K562 (cell line): ENCODE measurements at regions not wholly inside any gene's neighbourhood (a gene's known extent, or its start where the extent isn't known, plus 50 kb on each side); places are given as distances from the start of the nearest gene placed in this dataset.

ENCODE experiments used
- BRD4 ChIP-seq: fragments of 200-600 bp; sonication (generic); IDR thresholded peaks from 2 replicates; pipeline ENCODE4 v1.6.1; 2017; ENCODE audit warnings: inconsistent platforms
- CCNT2 ChIP-seq: IDR thresholded peaks from 2 replicates; pipeline ENCODE4 v1.6.1; 2011; ENCODE audit warnings: borderline replicate concordance, low read depth, mild to moderate bottlenecking, moderate library complexity, mixed read lengths, low read length; ENCODE audit not compliant: insufficient read length; ENCODE audit errors: extremely low read depth
- ILF3 ChIP-seq: fragments of 450-650 bp; IDR thresholded peaks from 2 replicates; pipeline ENCODE4 v1.6.1; 2018; ENCODE audit warnings: antibody characterized with exemption, mild to moderate bottlenecking, moderate library complexity, borderline replicate concordance
- SIN3A ChIP-seq, 2 experiments: fragments of 150-350 bp in 1 of 2; IDR thresholded peaks; 2 replicates each; pipeline ENCODE4 v1.6.1; 2011 to 2016; ENCODE audit warnings: borderline replicate concordance in 2 of 2, low read depth in 2 of 2, low read length in 2 of 2, mild to moderate bottlenecking in 2 of 2, moderate library complexity in 2 of 2; ENCODE audit not compliant: control insufficient read depth in 1 of 2
- SMARCC2 ChIP-seq: fragments of 450-650 bp; IDR thresholded peaks from 2 replicates; pipeline ENCODE4 v1.6.1; 2017; ENCODE audit warnings: antibody characterized with exemption, moderate library complexity, mild to moderate bottlenecking, low read depth
- TGIF2 ChIP-seq: sonication (generic); formaldehyde crosslinking; IDR thresholded peaks from 2 replicates; pipeline ENCODE4 v1.8.1; 2022; ENCODE audit warnings: mild to moderate bottlenecking, missing genetic modification reagents, moderate library complexity
- ZNF445 ChIP-seq: fragments of 250-450 bp; sonication (Bioruptor Pico); IDR thresholded peaks from 2 replicates; pipeline ENCODE4 v1.4.0; 2020; ENCODE audit warnings: low read depth, mild to moderate bottlenecking, moderate library complexity
- ZNF561 ChIP-seq: fragments of 450-650 bp; formaldehyde crosslinking; conservative IDR thresholded peaks from 2 replicates; pipeline ENCODE4 v1.4.0; 2020; ENCODE audit warnings: mild to moderate bottlenecking, moderate library complexity
- ZNF644 ChIP-seq: fragments of 200-800 bp; sonication (Bioruptor generic); IDR thresholded peaks from 2 replicates; pipeline ENCODE4 v1.6.1; 2016; ENCODE audit warnings: low read depth, missing genetic modification characterization, missing compliant biosample characterization
- TF ChIP-seq, protein P1 (sequence below), 2 experiments: IDR thresholded peaks in 1 of 2; conservative IDR thresholded peaks in 1 of 2; 2 replicates each; pipeline ENCODE4 v1.6.1; 2016; ENCODE audit warnings: low read depth in 2 of 2, mild to moderate bottlenecking in 1 of 2, missing compliant biosample characterization in 1 of 2, missing genetic modification characterization in 1 of 2, moderate library complexity in 1 of 2
- TF ChIP-seq, protein P2 (sequence below): fragments of 200-600 bp; sonication (generic); IDR thresholded peaks from one replicate; pipeline ENCODE4 v1.6.1; 2012; ENCODE audit warnings: mild to moderate bottlenecking, low read depth, low read length, inconsistent platforms

DNA sequence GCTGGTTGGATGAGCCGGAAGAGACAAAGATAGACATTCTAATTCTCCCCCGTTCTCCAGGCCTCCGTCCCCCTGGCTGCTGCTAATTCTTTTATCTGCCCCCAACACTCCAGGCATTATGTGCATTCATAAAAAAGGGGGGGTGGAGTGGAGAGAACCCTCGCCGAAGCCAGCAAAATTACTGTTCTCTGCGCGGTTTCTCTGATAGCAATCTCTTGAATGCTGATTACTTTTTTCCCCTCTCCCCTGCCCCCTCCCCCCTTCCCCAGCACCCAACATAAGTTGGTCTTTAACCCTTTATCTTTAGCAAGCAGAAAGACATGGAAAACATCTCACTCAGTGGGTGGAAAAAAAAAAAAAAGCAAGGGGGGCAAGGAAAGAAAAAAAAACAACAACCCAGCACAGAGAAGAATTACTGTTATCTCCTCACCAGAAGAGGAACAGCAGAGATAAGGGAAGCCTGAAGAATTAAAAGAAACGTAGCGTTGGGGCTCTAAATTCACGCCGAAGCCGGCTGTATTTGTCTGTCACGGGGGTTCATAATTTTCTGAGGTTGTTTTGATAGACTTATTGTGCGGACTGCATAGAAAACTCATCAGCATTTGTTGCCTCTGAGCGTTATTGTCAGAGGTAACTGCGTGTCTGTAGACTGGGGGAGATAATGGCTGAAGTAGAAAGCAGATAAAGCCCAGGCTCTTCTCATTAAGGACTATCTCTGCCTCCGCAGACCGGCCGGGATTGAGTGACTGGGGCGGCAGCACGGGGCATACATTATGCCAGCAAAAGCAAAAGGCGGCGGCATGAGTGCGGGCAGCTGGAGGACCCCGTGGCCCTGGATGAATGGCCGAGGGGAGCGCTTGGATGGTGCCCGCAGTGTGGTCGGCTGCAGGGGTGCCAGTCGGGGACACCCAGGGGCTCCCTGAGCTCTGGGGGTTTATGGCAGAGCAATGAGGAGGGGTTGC is 126.9 kb downstream of the MRM1 start (continued):
- TF ChIP-seq, protein P1, sequence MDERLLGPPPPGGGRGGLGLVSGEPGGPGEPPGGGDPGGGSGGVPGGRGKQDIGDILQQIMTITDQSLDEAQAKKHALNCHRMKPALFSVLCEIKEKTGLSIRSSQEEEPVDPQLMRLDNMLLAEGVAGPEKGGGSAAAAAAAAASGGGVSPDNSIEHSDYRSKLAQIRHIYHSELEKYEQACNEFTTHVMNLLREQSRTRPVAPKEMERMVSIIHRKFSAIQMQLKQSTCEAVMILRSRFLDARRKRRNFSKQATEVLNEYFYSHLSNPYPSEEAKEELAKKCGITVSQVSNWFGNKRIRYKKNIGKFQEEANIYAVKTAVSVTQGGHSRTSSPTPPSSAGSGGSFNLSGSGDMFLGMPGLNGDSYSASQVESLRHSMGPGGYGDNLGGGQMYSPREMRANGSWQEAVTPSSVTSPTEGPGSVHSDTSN (CRISPR knock-in tag; IDR thresholded peaks at IDR 0.05; ENCODE audit: low read depth) = no peak
- TF ChIP-seq, protein P1 (tag; conservative IDR thresholded peaks at IDR 0.05; ENCODE audit: low read depth) = peak; percentile 14; the same call in 1 of the 2 replicates
- TF ChIP-seq SIN3A (IDR thresholded peaks at IDR 0.05; ENCODE audit: borderline replicate concordance in 2 of 2, control insufficient read depth in 1 of 2, low read depth in 2 of 2, low read length in 2 of 2) (no peak), TGIF2 (CRISPR knock-in tag) (no peak), ZNF644 (no peak), BRD4 (no peak), CCNT2 (peak; percentile 88), SMARCC2 (peak; percentile 84), ZNF445 (CRISPR knock-in tag) (no peak), ILF3 (no peak), ZNF561 (CRISPR knock-in tag) (no peak)
- TF ChIP-seq, protein P2, sequence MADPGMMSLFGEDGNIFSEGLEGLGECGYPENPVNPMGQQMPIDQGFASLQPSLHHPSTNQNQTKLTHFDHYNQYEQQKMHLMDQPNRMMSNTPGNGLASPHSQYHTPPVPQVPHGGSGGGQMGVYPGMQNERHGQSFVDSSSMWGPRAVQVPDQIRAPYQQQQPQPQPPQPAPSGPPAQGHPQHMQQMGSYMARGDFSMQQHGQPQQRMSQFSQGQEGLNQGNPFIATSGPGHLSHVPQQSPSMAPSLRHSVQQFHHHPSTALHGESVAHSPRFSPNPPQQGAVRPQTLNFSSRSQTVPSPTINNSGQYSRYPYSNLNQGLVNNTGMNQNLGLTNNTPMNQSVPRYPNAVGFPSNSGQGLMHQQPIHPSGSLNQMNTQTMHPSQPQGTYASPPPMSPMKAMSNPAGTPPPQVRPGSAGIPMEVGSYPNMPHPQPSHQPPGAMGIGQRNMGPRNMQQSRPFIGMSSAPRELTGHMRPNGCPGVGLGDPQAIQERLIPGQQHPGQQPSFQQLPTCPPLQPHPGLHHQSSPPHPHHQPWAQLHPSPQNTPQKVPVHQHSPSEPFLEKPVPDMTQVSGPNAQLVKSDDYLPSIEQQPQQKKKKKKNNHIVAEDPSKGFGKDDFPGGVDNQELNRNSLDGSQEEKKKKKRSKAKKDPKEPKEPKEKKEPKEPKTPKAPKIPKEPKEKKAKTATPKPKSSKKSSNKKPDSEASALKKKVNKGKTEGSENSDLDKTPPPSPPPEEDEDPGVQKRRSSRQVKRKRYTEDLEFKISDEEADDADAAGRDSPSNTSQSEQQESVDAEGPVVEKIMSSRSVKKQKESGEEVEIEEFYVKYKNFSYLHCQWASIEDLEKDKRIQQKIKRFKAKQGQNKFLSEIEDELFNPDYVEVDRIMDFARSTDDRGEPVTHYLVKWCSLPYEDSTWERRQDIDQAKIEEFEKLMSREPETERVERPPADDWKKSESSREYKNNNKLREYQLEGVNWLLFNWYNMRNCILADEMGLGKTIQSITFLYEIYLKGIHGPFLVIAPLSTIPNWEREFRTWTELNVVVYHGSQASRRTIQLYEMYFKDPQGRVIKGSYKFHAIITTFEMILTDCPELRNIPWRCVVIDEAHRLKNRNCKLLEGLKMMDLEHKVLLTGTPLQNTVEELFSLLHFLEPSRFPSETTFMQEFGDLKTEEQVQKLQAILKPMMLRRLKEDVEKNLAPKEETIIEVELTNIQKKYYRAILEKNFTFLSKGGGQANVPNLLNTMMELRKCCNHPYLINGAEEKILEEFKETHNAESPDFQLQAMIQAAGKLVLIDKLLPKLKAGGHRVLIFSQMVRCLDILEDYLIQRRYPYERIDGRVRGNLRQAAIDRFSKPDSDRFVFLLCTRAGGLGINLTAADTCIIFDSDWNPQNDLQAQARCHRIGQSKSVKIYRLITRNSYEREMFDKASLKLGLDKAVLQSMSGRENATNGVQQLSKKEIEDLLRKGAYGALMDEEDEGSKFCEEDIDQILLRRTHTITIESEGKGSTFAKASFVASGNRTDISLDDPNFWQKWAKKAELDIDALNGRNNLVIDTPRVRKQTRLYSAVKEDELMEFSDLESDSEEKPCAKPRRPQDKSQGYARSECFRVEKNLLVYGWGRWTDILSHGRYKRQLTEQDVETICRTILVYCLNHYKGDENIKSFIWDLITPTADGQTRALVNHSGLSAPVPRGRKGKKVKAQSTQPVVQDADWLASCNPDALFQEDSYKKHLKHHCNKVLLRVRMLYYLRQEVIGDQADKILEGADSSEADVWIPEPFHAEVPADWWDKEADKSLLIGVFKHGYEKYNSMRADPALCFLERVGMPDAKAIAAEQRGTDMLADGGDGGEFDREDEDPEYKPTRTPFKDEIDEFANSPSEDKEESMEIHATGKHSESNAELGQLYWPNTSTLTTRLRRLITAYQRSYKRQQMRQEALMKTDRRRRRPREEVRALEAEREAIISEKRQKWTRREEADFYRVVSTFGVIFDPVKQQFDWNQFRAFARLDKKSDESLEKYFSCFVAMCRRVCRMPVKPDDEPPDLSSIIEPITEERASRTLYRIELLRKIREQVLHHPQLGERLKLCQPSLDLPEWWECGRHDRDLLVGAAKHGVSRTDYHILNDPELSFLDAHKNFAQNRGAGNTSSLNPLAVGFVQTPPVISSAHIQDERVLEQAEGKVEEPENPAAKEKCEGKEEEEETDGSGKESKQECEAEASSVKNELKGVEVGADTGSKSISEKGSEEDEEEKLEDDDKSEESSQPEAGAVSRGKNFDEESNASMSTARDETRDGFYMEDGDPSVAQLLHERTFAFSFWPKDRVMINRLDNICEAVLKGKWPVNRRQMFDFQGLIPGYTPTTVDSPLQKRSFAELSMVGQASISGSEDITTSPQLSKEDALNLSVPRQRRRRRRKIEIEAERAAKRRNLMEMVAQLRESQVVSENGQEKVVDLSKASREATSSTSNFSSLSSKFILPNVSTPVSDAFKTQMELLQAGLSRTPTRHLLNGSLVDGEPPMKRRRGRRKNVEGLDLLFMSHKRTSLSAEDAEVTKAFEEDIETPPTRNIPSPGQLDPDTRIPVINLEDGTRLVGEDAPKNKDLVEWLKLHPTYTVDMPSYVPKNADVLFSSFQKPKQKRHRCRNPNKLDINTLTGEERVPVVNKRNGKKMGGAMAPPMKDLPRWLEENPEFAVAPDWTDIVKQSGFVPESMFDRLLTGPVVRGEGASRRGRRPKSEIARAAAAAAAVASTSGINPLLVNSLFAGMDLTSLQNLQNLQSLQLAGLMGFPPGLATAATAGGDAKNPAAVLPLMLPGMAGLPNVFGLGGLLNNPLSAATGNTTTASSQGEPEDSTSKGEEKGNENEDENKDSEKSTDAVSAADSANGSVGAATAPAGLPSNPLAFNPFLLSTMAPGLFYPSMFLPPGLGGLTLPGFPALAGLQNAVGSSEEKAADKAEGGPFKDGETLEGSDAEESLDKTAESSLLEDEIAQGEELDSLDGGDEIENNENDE = no peak
